DMS114 treated with DMSO at 0.1 percent for 48 hours (cell line): ENCODE measurements at regions not wholly inside any gene's neighbourhood (a gene's known extent, or its start where the extent isn't known, plus 50 kb on each side); places are given as distances from the start of the nearest gene placed in this dataset.

Experiments used
- DNase-seq: peaks from one replicate; lab custom pipeline; 2025; ENCODE audit not compliant: unreplicated experiment; lab: John Stamatoyannopoulos, UW

- no peak for DNase-seq
Measured at GRCh38 chr14:101002738-101003137, 99.2 kb upstream of the RTL1 start.

GRCh38 chr14:101004176-101004575 is 100.7 kb upstream of the RTL1 start:
- DNase-seq: no peak

- no peak for DNase-seq
Measured at GRCh38 chr14:101004954-101005353, 101.4 kb upstream of the RTL1 start.

DNA sequence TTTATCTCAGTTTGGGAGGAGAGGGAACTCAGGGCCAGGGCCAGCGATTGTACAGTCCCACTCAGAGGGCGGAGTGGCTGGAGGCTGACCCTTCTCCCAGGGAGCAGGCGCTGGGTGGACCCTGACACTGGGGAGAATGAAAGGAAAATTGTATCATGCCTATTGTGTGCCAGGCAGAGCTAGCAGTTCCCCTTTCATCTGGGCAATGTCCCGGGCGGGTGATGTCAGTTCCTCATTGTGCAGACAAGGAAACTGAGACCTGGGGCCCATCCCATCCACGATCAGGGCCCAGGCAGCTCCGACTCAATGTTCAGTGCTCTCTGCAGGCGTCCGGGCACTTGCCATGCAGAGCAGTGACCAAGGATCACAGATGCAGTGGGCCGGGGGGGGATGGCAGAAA is 101.9 kb upstream of the RTL1 start:
- no peak for DNase-seq

- no peak for DNase-seq
Measured at GRCh38 chr14:101006008-101006407, 102.5 kb upstream of the RTL1 start.

GRCh38 chr14:101007004-101007614 is 103.6 kb upstream of the RTL1 start:
- no peak for DNase-seq

DNA sequence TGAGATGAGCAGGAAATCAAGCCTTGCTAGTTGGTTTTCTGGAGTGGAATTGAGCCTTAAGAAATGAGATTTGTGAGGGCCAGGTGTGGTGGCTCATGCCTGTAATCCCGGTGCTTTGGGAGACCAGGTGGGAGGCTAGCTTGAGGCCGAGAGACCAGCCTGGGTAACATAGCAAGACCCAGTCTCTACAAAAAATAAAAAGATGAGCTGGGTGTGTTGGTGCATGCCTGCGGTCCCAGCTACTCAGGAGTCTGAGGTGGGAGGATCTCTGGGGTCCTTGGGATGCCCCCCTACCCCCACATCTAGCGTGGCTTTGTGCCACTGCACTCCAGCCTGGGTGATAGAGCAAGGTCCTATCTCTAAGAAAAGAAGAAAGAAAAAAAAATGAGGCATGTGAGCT is 104.2 kb upstream of the RTL1 start:
- DNase-seq: no peak

DNA sequence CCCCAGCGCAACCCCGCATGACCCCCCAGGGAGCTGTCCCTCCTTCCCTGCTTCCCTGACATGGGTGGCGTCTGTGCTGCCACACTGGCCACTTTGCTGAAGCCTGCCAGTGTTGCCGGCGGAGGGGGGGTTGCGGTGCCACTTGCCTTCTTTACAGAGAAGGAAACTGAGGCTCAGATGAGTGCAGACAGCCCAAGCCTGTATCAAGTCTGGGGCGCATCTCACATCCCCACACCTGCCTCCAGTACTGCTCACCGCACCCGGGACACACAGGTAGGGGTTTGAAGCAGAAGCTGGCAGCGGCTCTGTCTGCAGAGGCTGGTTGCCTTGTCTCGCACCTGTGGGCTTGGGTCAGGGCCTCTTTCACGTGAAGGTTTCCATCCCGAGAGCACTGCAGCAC is 104.7 kb upstream of the RTL1 start:
- DNase-seq: no peak

DNA sequence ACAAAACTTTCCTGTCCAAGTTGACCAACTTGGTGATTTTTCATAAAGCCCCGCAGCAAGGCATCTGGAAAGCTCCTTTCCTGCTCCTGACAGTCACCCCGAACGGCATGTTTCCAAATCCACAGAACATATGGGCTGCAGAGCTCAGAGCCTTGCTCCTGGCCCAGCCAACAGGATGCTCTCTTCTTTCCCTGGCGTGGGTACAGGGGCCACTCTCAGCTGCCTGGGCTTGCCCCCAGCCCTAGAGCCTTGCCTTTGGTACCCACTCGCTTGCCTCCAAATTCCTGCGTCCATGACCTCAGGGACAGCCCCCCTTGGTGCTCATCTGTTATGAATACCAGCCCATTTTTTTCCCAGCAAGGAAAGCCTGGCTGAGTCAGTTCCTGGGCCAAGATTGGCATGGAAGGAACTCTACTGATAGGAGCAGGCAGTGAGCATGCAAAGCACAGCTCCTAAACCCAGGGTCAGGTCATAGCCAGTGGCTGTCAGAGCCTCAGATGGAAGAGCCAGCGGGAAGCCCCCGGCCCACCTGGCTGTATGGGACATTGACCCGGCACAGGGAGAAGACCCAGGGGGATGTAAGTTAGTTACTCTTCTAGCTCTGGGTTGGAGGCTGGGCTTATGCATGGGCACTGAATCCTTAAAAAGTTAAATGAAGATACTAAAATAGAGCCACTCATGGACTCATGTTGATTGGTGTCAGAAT is 105.3 kb upstream of the RTL1 start:
- DNase-seq: no peak

GRCh38 chr14:101009531-101009930 is 106.0 kb upstream of the RTL1 start:
- DNase-seq: no peak

GRCh38 chr14:101010293-101010692 is 106.8 kb upstream of the RTL1 start:
- no peak for DNase-seq

GRCh38 chr14:101010835-101011234 is 107.3 kb upstream of the RTL1 start:
- no peak for DNase-seq

GRCh38 chr14:101017209-101017608 is 113.7 kb upstream of the RTL1 start:
- no peak for DNase-seq

DNA sequence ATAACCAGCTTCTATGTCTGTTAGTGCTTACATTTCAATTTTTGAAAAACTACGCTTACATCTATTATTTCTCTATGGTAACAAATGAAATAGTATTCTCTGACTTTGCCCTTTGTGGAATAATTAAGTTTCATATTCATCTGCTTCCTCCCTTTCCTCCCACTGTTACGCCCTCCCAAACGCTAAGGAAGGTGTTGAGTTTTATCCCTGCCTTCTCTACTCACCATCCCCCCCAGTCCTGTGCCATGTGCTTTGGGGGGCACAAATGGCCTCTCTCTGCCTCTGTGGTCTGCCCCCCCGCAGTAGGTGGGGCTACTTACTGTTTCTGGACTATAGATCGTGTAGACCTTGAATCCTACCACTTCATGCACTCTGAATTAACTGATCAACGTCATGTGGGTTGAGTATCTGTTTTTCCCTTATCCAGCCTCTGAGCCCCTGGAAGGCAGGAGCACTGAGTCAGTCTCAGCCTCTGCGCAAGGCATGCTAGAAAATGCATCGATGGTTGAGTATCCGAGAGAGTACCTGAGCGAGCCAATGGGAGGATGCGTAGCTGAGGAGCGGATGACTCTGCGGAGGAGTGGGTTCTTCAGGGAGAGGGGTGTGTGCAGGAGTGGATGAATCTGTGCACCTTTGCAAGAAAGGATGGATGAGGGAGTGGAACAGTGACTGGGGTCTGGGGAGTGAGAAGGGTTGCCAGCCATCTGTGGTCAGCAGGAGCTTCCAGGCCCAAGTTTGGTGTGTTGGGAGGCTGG is 114.5 kb upstream of the RTL1 start:
- no peak for DNase-seq

DNA sequence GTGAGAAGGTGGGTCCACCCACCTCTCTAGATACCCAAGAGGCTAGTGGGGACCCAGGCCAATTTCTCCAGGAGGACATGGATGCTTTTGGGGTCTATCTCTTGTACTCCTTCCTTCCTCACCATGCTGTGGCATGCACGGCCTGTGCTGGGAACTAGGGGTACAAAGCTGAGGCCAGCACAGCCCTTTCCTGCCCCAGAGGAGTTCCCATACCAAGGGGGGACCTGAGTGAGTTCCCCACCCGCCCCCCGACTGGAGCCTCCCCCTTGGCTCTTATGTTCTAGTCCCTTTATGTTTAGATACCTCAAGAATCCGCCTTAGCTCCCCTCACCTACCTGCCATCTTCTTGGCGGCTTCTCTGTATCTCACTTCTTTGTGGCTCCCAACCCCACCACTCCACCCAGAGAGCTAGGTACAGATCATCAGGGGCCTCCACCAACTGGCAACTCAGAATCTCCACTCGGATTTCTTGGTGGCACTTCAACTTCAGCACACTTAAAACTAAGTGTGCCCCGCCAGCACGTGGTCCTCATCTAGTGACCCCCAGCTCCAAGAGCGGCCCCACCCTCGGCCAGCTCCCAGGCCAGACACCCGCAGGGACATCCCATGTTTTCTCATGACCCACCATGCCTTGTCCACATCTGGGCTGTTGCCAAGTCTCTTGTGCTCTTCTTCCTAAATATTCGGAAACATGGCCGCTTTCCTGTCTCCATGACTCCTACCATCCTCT is 115.2 kb upstream of the RTL1 start:
- DNase-seq: no peak

GRCh38 chr14:101019541-101019940 is 116.0 kb upstream of the RTL1 start:
- DNase-seq: no peak

DNA sequence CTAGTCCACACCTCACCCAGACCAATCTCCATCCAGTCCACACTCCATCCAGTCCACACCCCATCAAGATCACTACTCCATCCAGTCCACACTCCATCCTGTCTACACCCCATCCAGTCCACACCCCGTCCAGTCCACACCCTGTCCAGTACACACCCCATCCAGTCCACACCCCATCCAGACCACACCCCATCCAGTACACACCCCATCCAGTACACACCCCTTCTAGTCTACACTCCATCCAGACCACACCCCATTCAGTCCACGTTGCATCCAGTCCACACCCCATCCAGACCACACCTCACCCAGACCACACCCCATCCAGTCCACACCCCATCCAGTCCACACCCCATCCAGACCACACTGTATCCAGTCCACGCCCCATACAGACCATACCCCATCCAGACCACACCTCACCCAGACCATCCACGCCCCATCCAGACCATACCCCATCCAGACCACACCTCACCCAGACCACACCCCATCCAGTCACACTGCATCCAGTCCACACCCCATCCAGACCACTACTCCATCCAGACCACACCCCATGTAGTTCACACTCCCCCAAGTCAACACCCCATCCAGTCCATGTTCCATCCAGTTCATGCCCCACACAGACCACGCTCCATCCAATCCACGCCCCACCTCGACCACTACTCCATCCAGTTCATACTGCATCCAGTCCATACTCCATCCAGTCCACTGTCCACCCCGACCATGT is 116.6 kb upstream of the RTL1 start:
- DNase-seq: no peak

- DNase-seq: no peak
Measured at GRCh38 chr14:101020834-101021370, 117.4 kb upstream of the RTL1 start.

DNA sequence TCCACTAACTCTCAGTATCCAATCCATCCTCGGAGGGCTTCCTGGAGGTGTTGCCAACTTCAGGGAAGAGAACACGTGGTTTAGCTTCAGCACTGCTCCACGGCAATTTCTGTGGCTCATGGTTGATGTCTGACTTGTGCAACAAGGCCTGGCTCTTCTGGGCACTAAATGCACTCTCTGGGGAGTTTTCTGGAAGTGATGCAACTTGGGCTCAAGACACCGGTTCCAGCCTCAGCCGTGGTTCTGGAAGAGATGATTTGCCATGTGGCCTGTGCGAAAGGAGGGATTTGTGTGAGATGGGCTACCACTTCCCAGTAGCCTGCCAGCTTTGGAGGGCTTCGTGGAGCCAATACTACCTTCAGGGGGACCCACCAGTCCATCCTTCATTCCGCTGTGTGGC is 118.6 kb upstream of the RTL1 start:
- no peak for DNase-seq

- no peak for DNase-seq
Measured at GRCh38 chr14:101022916-101023435, 119.5 kb upstream of the RTL1 start.
